ENCODE measurements at regions not wholly inside any gene's neighbourhood (a gene's known extent, or its start where the extent isn't known, plus 50 kb on each side); places are given as distances from the start of the nearest gene placed in this dataset.
A peak's percentile ranks its signal among the peaks of the same experiment; 100 is the strongest.

DNA sequence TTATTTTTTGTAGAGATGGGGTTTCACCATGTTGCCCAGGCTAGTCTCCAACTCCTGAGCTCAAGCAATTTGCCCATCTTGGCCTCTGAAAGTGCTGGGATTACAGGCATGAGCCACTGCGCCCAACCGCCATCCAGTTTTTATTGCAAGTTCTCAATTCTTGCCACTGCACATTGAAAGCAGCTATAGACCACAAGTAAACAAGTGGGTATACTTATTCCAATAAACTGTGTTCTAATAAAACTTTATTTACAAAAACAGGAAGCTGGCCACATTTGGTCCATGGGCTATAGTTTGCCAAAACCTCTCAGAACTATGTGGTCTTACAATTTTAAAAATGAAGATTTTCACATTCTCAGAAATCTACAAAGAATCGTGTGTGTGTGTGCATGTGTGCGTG lies 313.6 kb upstream of the RASGEF1B start:
- H3K9me2 ChIP-seq (ENCODE audit: insufficient read depth, low read length) = no peaks in the 10 kb centered on the region
- H3K9ac ChIP-seq (ENCODE audit: low read length) = no peak overlapping the region
- H3K27ac ChIP-seq (ENCODE audit: low read length) = no peak overlapping the region
- TF ChIP-seq, protein P1, sequence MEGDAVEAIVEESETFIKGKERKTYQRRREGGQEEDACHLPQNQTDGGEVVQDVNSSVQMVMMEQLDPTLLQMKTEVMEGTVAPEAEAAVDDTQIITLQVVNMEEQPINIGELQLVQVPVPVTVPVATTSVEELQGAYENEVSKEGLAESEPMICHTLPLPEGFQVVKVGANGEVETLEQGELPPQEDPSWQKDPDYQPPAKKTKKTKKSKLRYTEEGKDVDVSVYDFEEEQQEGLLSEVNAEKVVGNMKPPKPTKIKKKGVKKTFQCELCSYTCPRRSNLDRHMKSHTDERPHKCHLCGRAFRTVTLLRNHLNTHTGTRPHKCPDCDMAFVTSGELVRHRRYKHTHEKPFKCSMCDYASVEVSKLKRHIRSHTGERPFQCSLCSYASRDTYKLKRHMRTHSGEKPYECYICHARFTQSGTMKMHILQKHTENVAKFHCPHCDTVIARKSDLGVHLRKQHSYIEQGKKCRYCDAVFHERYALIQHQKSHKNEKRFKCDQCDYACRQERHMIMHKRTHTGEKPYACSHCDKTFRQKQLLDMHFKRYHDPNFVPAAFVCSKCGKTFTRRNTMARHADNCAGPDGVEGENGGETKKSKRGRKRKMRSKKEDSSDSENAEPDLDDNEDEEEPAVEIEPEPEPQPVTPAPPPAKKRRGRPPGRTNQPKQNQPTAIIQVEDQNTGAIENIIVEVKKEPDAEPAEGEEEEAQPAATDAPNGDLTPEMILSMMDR (IDR thresholded peaks at IDR 0.05; ENCODE audit: poor library complexity, severe bottlenecking) = no peak
- TF ChIP-seq MXI1 (conservative IDR thresholded peaks at IDR 0.05; ENCODE audit: poor library complexity, severe bottlenecking) = no peak
- TF ChIP-seq EP300 (conservative IDR thresholded peaks at IDR 0.05; ENCODE audit: poor library complexity, severe bottlenecking) = no peak
- no peak for TF ChIP-seq SMC3 (conservative IDR thresholded peaks at IDR 0.05; ENCODE audit: poor library complexity)
- no peak for TF ChIP-seq RAD21 (conservative IDR thresholded peaks at IDR 0.05)
- no peak for TF ChIP-seq POLR2AphosphoS5 (IDR thresholded peaks at IDR 0.05)
- no peak for TF ChIP-seq REST (IDR thresholded peaks at IDR 0.05; ENCODE audit: borderline replicate concordance)
- TF ChIP-seq TAF1 (IDR thresholded peaks at IDR 0.05; ENCODE audit: low read depth) = no peak
- TF ChIP-seq EZH2 (IDR thresholded peaks at IDR 0.05; ENCODE audit: borderline replicate concordance, insufficient read depth, low read length, poor library complexity, severe bottlenecking) = no peak
- H3K9me3 ChIP-seq (ENCODE audit: low read length) = no peaks in the 10 kb centered on the region
- H3K27me3 ChIP-seq (ENCODE audit: insufficient read depth, low read depth, low read length) = no peaks in the 10 kb centered on the region
- no peak overlapping the region for H2AFZ ChIP-seq (ENCODE audit: low read depth, low read length)
- no peaks in the 10 kb centered on the region for H3K36me3 ChIP-seq (ENCODE audit: insufficient read depth, low read length)
- H3F3A ChIP-seq (ENCODE audit: insufficient read depth, low read length, poor library complexity, severe bottlenecking) = no peaks in the 10 kb centered on the region
- H4K20me1 ChIP-seq (ENCODE audit: insufficient read depth) = no peaks in the 10 kb centered on the region
- H3K4me3 ChIP-seq (ENCODE audit: low read length) = no peak overlapping the region
- H3K79me2 ChIP-seq (replicated peaks; ENCODE audit: insufficient read depth, low read length) = no peaks in the 10 kb centered on the region
- no peak overlapping the region for H3K4me2 ChIP-seq (ENCODE audit: low read length)

DNA sequence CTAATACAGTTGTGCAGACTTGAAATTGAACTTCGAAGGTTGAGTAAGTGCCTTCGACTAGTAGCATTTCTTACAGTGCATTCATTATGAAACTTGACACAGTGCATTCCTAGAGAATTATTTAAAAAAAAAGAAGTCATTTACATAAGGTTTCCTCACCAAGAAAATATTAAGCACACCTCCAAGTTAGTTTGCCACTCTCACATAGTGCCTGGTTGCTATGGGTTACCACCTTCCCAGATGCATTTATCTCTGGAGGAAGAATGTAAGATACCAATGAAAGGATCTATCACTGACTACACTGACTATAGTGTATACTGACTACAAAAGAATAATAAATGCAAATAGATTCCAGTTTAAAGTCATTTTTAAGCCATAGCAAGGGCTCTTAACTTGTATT lies 311.9 kb upstream of the RASGEF1B start:
- Histone ChIP-seq H3K9me3 (ENCODE audit: low read length) (no peaks in the 10 kb centered on the region), H3K27ac (ENCODE audit: low read length) (peak overlapping the region; percentile 32), H3K4me2 (ENCODE audit: low read length) (no peak overlapping the region), H3F3A (ENCODE audit: insufficient read depth, low read length, poor library complexity, severe bottlenecking) (no peaks in the 10 kb centered on the region), H3K4me3 (ENCODE audit: low read length) (peak overlapping the region; percentile 14), H3K9ac (ENCODE audit: low read length) (no peak overlapping the region), H2AFZ (ENCODE audit: low read depth, low read length) (no peak overlapping the region), H4K20me1 (ENCODE audit: insufficient read depth) (no peaks in the 10 kb centered on the region), H3K27me3 (ENCODE audit: insufficient read depth, low read depth, low read length) (no peaks in the 10 kb centered on the region), H3K9me2 (ENCODE audit: insufficient read depth, low read length) (no peaks in the 10 kb centered on the region), H3K36me3 (ENCODE audit: insufficient read depth, low read length) (no peaks in the 10 kb centered on the region), H3K79me2 (replicated peaks; ENCODE audit: insufficient read depth, low read length) (no peaks in the 10 kb centered on the region)
- TF ChIP-seq SMC3 (conservative IDR thresholded peaks at IDR 0.05; ENCODE audit: poor library complexity) = no peak
- TF ChIP-seq MXI1 (conservative IDR thresholded peaks at IDR 0.05; ENCODE audit: poor library complexity, severe bottlenecking) = no peak
- TF ChIP-seq, protein P1 (IDR thresholded peaks at IDR 0.05; ENCODE audit: poor library complexity, severe bottlenecking) = no peak
- no peak for TF ChIP-seq POLR2AphosphoS5 (IDR thresholded peaks at IDR 0.05)
- TF ChIP-seq TAF1 (IDR thresholded peaks at IDR 0.05; ENCODE audit: low read depth) = no peak
- no peak for TF ChIP-seq EP300 (conservative IDR thresholded peaks at IDR 0.05; ENCODE audit: poor library complexity, severe bottlenecking)
- no peak for TF ChIP-seq REST (IDR thresholded peaks at IDR 0.05; ENCODE audit: borderline replicate concordance)
- TF ChIP-seq EZH2 (IDR thresholded peaks at IDR 0.05; ENCODE audit: borderline replicate concordance, insufficient read depth, low read length, poor library complexity, severe bottlenecking) = no peak
- TF ChIP-seq RAD21 (conservative IDR thresholded peaks at IDR 0.05) = no peak
